Activated CD4-positive, CD25-positive, alpha-beta regulatory T cell (primary cell): ENCODE measurements at regions not wholly inside any gene's neighbourhood (a gene's known extent, or its start where the extent isn't known, plus 50 kb on each side); places are given as distances from the start of the nearest gene placed in this dataset.
"Not testable (repeated sequence)": the region's sequence is repeated elsewhere in the genome, so short reads cannot be mapped to it uniquely, and the experiment has no call there.

Experiments used
- DNase-seq, 4 experiments: peaks; one replicate each; lab custom pipeline; 2025; lab: John Stamatoyannopoulos, UW

GRCh38 chr2:217366266-217366895 is 506.5 kb upstream of the TNP1 start:
- DNase-seq, result no peak

- DNase-seq, result no peak
Observed at GRCh38 chr2:217365656-217366055, 505.8 kb upstream of the TNP1 start.

- no peak for DNase-seq
Observed at GRCh38 chr2:217364224-217364623, 504.4 kb upstream of the TNP1 start.

GRCh38 chr2:217363470-217363869 is 503.6 kb upstream of the TNP1 start:
- no peak for DNase-seq

GRCh38 chr2:217362710-217363109 is 502.8 kb upstream of the TNP1 start:
- DNase-seq, result no peak

- DNase-seq, result no peak
Observed at GRCh38 chr2:217362286-217362685, 502.4 kb upstream of the TNP1 start.

- DNase-seq, result no peak
Observed at GRCh38 chr2:217361483-217361880, 501.6 kb upstream of the TNP1 start.

GRCh38 chr2:217360781-217361482 is 501.1 kb upstream of the TNP1 start:
- no peak for DNase-seq

- no peak for DNase-seq
Observed at GRCh38 chr2:217360111-217360510, 500.2 kb upstream of the TNP1 start.

- no peak for DNase-seq
Observed at GRCh38 chr2:217357886-217358620, 498.2 kb upstream of the TNP1 start.

- DNase-seq, result no peak
Observed at GRCh38 chr2:217356781-217357180, 496.9 kb upstream of the TNP1 start.

- no peak for DNase-seq
Observed at GRCh38 chr2:217356142-217356541, 496.3 kb upstream of the TNP1 start.

GRCh38 chr2:217353591-217353990 is 493.7 kb upstream of the TNP1 start:
- DNase-seq, result no peak

GRCh38 chr2:217351378-217351777 is 491.5 kb upstream of the TNP1 start:
- no peak for DNase-seq

GRCh38 chr2:217349251-217349650 is 489.4 kb upstream of the TNP1 start:
- no peak for DNase-seq

- DNase-seq, result not testable (repeated sequence)
Observed at GRCh38 chr2:217347630-217348029, 487.8 kb upstream of the TNP1 start.

GRCh38 chr2:217346043-217346442 is 486.2 kb upstream of the TNP1 start:
- DNase-seq, result not testable (repeated sequence)

- DNase-seq, result no peak
Observed at GRCh38 chr2:217340899-217341298, 481.0 kb upstream of the TNP1 start.

- no peak for DNase-seq
Observed at GRCh38 chr2:217340176-217340575, 480.3 kb upstream of the TNP1 start.

- DNase-seq, result no peak
Observed at GRCh38 chr2:217339753-217340152, 479.9 kb upstream of the TNP1 start.

- DNase-seq, result no peak
Observed at GRCh38 chr2:217338306-217338916, 478.5 kb upstream of the TNP1 start.

- DNase-seq, result no peak
Observed at GRCh38 chr2:217337771-217338170, 477.9 kb upstream of the TNP1 start.

GRCh38 chr2:217336694-217337093 is 476.8 kb upstream of the TNP1 start:
- DNase-seq, result no peak
